ENCODE measurements at regions not wholly inside any gene's neighbourhood (a gene's known extent, or its start where the extent isn't known, plus 50 kb on each side); places are given as distances from the start of the nearest gene placed in this dataset.

- Histone ChIP-seq H3K4me1 (ENCODE audit: insufficient read depth, low read length) (peaks cover 11% of the 10 kb centered on the region; the same call in 1 of the 2 replicates), H3K36me3 (ENCODE audit: insufficient read depth, low read length) (no peaks in the 10 kb centered on the region), H3K27ac (ENCODE audit: low read depth, low read length) (no peak overlapping the region), H3K9ac (ENCODE audit: low read depth, low read length) (no peak overlapping the region), H3K27me3 (ENCODE audit: insufficient read depth, low read length) (no peaks in the 10 kb centered on the region), H3K4me3 (ENCODE audit: low read length) (no peak overlapping the region), H3K9me3 (ENCODE audit: insufficient read depth, low read depth, low read length) (no peaks in the 10 kb centered on the region)
- 69% methylated on average over 6 of the region's 8 CpGs for WGBS
Measured at GRCh38 chr1:63010913-63011660, 227.2 kb downstream of the ATG4C start.

GRCh38 chr1:63012339-63012738 is 228.4 kb downstream of the ATG4C start:
- Histone ChIP-seq H3K27ac (ENCODE audit: low read depth, low read length) (no peak overlapping the region), H3K9me3 (ENCODE audit: insufficient read depth, low read depth, low read length) (no peaks in the 10 kb centered on the region), H3K4me3 (ENCODE audit: low read length) (no peak overlapping the region), H3K9ac (ENCODE audit: low read depth, low read length) (no peak overlapping the region), H3K27me3 (ENCODE audit: insufficient read depth, low read length) (no peaks in the 10 kb centered on the region), H3K36me3 (ENCODE audit: insufficient read depth, low read length) (no peaks in the 10 kb centered on the region), H3K4me1 (ENCODE audit: insufficient read depth, low read length) (peaks cover 11% of the 10 kb centered on the region; the same call in 1 of the 2 replicates)
- 81% methylated on average over 4 of the region's 6 CpGs for WGBS

GRCh38 chr1:63014267-63014666 is 230.3 kb downstream of the ATG4C start:
- Histone ChIP-seq H3K4me1 (ENCODE audit: insufficient read depth, low read length) (peaks cover 11% of the 10 kb centered on the region; the same call in 1 of the 2 replicates), H3K4me3 (ENCODE audit: low read length) (no peak overlapping the region), H3K9me3 (ENCODE audit: insufficient read depth, low read depth, low read length) (no peaks in the 10 kb centered on the region), H3K27ac (ENCODE audit: low read depth, low read length) (no peak overlapping the region), H3K27me3 (ENCODE audit: insufficient read depth, low read length) (no peaks in the 10 kb centered on the region), H3K36me3 (ENCODE audit: insufficient read depth, low read length) (no peaks in the 10 kb centered on the region), H3K9ac (ENCODE audit: low read depth, low read length) (no peak overlapping the region)
- 86% methylated on average over 1 of the region's 2 CpGs for WGBS

GRCh38 chr1:63022319-63022718 is 238.4 kb downstream of the ATG4C start:
- no peaks in the 10 kb centered on the region for H3K9me3 ChIP-seq (ENCODE audit: insufficient read depth, low read depth, low read length)
- H3K27me3 ChIP-seq (ENCODE audit: insufficient read depth, low read length), result no peaks in the 10 kb centered on the region
- WGBS, result 100% methylated on average over 1 of the region's 2 CpGs
- 0 out of 2 replicates have a peak, but pooled peaks cover 5% of the 10 kb centered on the region for H3K4me1 ChIP-seq (ENCODE audit: insufficient read depth, low read length)
- no peak overlapping the region for H3K4me3 ChIP-seq (ENCODE audit: low read length)
- H3K27ac ChIP-seq (ENCODE audit: low read depth, low read length), result no peak overlapping the region
- H3K9ac ChIP-seq (ENCODE audit: low read depth, low read length), result no peak overlapping the region
- no peaks in the 10 kb centered on the region for H3K36me3 ChIP-seq (ENCODE audit: insufficient read depth, low read length)

- Histone ChIP-seq H3K9me3 (ENCODE audit: insufficient read depth, low read depth, low read length) (no peaks in the 10 kb centered on the region), H3K27me3 (ENCODE audit: insufficient read depth, low read length) (no peaks in the 10 kb centered on the region), H3K4me1 (ENCODE audit: insufficient read depth, low read length) (0 out of 2 replicates have a peak, but pooled peaks cover 5% of the 10 kb centered on the region), H3K27ac (ENCODE audit: low read depth, low read length) (no peak overlapping the region), H3K9ac (ENCODE audit: low read depth, low read length) (no peak overlapping the region), H3K4me3 (ENCODE audit: low read length) (no peak overlapping the region), H3K36me3 (ENCODE audit: insufficient read depth, low read length) (no peaks in the 10 kb centered on the region)
- 75% methylated on average over 7 of the region's 7 CpGs for WGBS
Measured at GRCh38 chr1:63023171-63023570, 239.2 kb downstream of the ATG4C start.

- no peak overlapping the region for H3K27ac ChIP-seq (ENCODE audit: low read depth, low read length)
Measured at GRCh38 chr1:63023637-63024036, 239.7 kb downstream of the ATG4C start.

GRCh38 chr1:63024132-63024531 is 240.2 kb downstream of the ATG4C start:
- Histone ChIP-seq H3K27ac (ENCODE audit: low read depth, low read length) (no peak overlapping the region), H3K9ac (ENCODE audit: low read depth, low read length) (no peak overlapping the region), H3K4me3 (ENCODE audit: low read length) (no peak overlapping the region), H3K36me3 (ENCODE audit: insufficient read depth, low read length) (no peaks in the 10 kb centered on the region), H3K4me1 (ENCODE audit: insufficient read depth, low read length) (0 out of 2 replicates have a peak, but pooled peaks cover 5% of the 10 kb centered on the region), H3K27me3 (ENCODE audit: insufficient read depth, low read length) (no peaks in the 10 kb centered on the region), H3K9me3 (ENCODE audit: insufficient read depth, low read depth, low read length) (no peaks in the 10 kb centered on the region)
- WGBS, result 91% methylated on average over 1 of the region's 1 CpG

More at GRCh38 chr1:63023637-63024036, 239.7 kb downstream of the ATG4C start:
- WGBS, result 100% methylated on average over 1 of the region's 1 CpG
- Histone ChIP-seq H3K4me1 (ENCODE audit: insufficient read depth, low read length) (0 out of 2 replicates have a peak, but pooled peaks cover 5% of the 10 kb centered on the region), H3K4me3 (ENCODE audit: low read length) (no peak overlapping the region), H3K36me3 (ENCODE audit: insufficient read depth, low read length) (no peaks in the 10 kb centered on the region), H3K9me3 (ENCODE audit: insufficient read depth, low read depth, low read length) (no peaks in the 10 kb centered on the region), H3K9ac (ENCODE audit: low read depth, low read length) (no peak overlapping the region), H3K27me3 (ENCODE audit: insufficient read depth, low read length) (no peaks in the 10 kb centered on the region)

- 80% methylated on average over 1 of the region's 3 CpGs for WGBS
- Histone ChIP-seq H3K4me3 (ENCODE audit: low read length) (no peak overlapping the region), H3K27ac (ENCODE audit: low read depth, low read length) (no peak overlapping the region), H3K4me1 (ENCODE audit: insufficient read depth, low read length) (0 out of 2 replicates have a peak, but pooled peaks cover 5% of the 10 kb centered on the region), H3K9me3 (ENCODE audit: insufficient read depth, low read depth, low read length) (no peaks in the 10 kb centered on the region), H3K9ac (ENCODE audit: low read depth, low read length) (no peak overlapping the region), H3K36me3 (ENCODE audit: insufficient read depth, low read length) (no peaks in the 10 kb centered on the region), H3K27me3 (ENCODE audit: insufficient read depth, low read length) (no peaks in the 10 kb centered on the region)
Measured at GRCh38 chr1:63027176-63027575, 243.2 kb downstream of the ATG4C start.

- Histone ChIP-seq H3K9me3 (ENCODE audit: insufficient read depth, low read depth, low read length) (no peaks in the 10 kb centered on the region), H3K27me3 (ENCODE audit: insufficient read depth, low read length) (no peaks in the 10 kb centered on the region), H3K4me3 (ENCODE audit: low read length) (no peak overlapping the region), H3K36me3 (ENCODE audit: insufficient read depth, low read length) (no peaks in the 10 kb centered on the region), H3K9ac (ENCODE audit: low read depth, low read length) (no peak overlapping the region), H3K27ac (ENCODE audit: low read depth, low read length) (no peak overlapping the region), H3K4me1 (ENCODE audit: insufficient read depth, low read length) (no peaks in the 10 kb centered on the region)
- 88% methylated on average over 4 of the region's 4 CpGs for whole genome bisulfite sequencing
Measured at GRCh38 chr1:63032171-63032570, 248.2 kb downstream of the ATG4C start.

GRCh38 chr1:63033211-63033610 is 249.3 kb downstream of the ATG4C start:
- no peak overlapping the region for H3K4me3 ChIP-seq (ENCODE audit: low read length)
- H3K27me3 ChIP-seq (ENCODE audit: insufficient read depth, low read length), result no peaks in the 10 kb centered on the region
- H3K4me1 ChIP-seq (ENCODE audit: insufficient read depth, low read length), result no peaks in the 10 kb centered on the region
- no peaks in the 10 kb centered on the region for H3K9me3 ChIP-seq (ENCODE audit: insufficient read depth, low read depth, low read length)
- H3K36me3 ChIP-seq (ENCODE audit: insufficient read depth, low read length), result no peaks in the 10 kb centered on the region
- H3K9ac ChIP-seq (ENCODE audit: low read depth, low read length), result no peak overlapping the region
- H3K27ac ChIP-seq (ENCODE audit: low read depth, low read length), result no peak overlapping the region
- 97% methylated on average over 2 of the region's 2 CpGs for WGBS

- no peaks in the 10 kb centered on the region for H3K4me1 ChIP-seq (ENCODE audit: insufficient read depth, low read length)
- H3K27ac ChIP-seq (ENCODE audit: low read depth, low read length), result no peak overlapping the region
- H3K4me3 ChIP-seq (ENCODE audit: low read length), result no peak overlapping the region
- H3K27me3 ChIP-seq (ENCODE audit: insufficient read depth, low read length), result no peaks in the 10 kb centered on the region
- H3K9ac ChIP-seq (ENCODE audit: low read depth, low read length), result no peak overlapping the region
- H3K36me3 ChIP-seq (ENCODE audit: insufficient read depth, low read length), result no peaks in the 10 kb centered on the region
- no peaks in the 10 kb centered on the region for H3K9me3 ChIP-seq (ENCODE audit: insufficient read depth, low read depth, low read length)
Measured at GRCh38 chr1:63034256-63034655, 250.3 kb downstream of the ATG4C start.
